Skeletal muscle cell (primary cell): ENCODE measurements at regions not wholly inside any gene's neighbourhood (a gene's known extent, or its start where the extent isn't known, plus 50 kb on each side); places are given as distances from the start of the nearest gene placed in this dataset.

ENCODE experiments used
- DNase-seq: peaks from one replicate; pipeline ENCODE4 v3.0.0-alpha.2; 2010; ENCODE audit warnings: low read depth
- H3K4me3 ChIP-seq: 2 replicates; pipeline ENCODE4 v1.5.1; 2011; ENCODE audit warnings: low read depth, mild to moderate bottlenecking, control low read depth, low read length, moderate library complexity

GRCh38 chr18:78619854-78620253, 359.8 kb upstream of the SALL3 start:
- no peak for DNase-seq
- H3K4me3 ChIP-seq: no peak overlapping the region

GRCh38 chr18:78620326-78620725, 359.3 kb upstream of the SALL3 start:
- DNase-seq: no peak
- H3K4me3 ChIP-seq: no peak overlapping the region

GRCh38 chr18:78621141-78621755, 358.4 kb upstream of the SALL3 start:
- DNase-seq: no peak
- no peak overlapping the region for H3K4me3 ChIP-seq

- H3K4me3 ChIP-seq: no peak overlapping the region
- no peak for DNase-seq
These were observed 357.2 kb upstream of the SALL3 start for GRCh38 chr18:78622251-78622906.

- DNase-seq: no peak
- no peak overlapping the region for H3K4me3 ChIP-seq
These were observed 356.6 kb upstream of the SALL3 start for GRCh38 chr18:78622907-78623541.

- no peak overlapping the region for H3K4me3 ChIP-seq
- no peak for DNase-seq
These were observed 354.9 kb upstream of the SALL3 start for GRCh38 chr18:78624646-78625279.

GRCh38 chr18:78625847-78626246, 353.8 kb upstream of the SALL3 start:
- no peak overlapping the region for H3K4me3 ChIP-seq
- DNase-seq: no peak

- no peak overlapping the region for H3K4me3 ChIP-seq
- DNase-seq: no peak
These were observed 351.9 kb upstream of the SALL3 start for GRCh38 chr18:78627551-78628346.

- H3K4me3 ChIP-seq: no peak overlapping the region
- no peak for DNase-seq
These were observed 350.2 kb upstream of the SALL3 start for GRCh38 chr18:78629426-78629825.

GRCh38 chr18:78630356-78630755, 349.3 kb upstream of the SALL3 start:
- no peak for DNase-seq
- no peak overlapping the region for H3K4me3 ChIP-seq

GRCh38 chr18:78630981-78631510, 348.6 kb upstream of the SALL3 start:
- no peak for DNase-seq
- no peak overlapping the region for H3K4me3 ChIP-seq

- no peak for DNase-seq
- no peak overlapping the region for H3K4me3 ChIP-seq
These were observed 347.5 kb upstream of the SALL3 start for GRCh38 chr18:78632111-78632541.

GRCh38 chr18:78634061-78634696, 345.4 kb upstream of the SALL3 start:
- H3K4me3 ChIP-seq: no peak overlapping the region
- DNase-seq: no peak

GRCh38 chr18:78635093-78635800, 344.4 kb upstream of the SALL3 start:
- DNase-seq: no peak

GRCh38 chr18:78636260-78636659, 343.4 kb upstream of the SALL3 start:
- DNase-seq: no peak

More at GRCh38 chr18:78635093-78635800, 344.4 kb upstream of the SALL3 start:
- no peak overlapping the region for H3K4me3 ChIP-seq

GRCh38 chr18:78637442-78638402, 341.9 kb upstream of the SALL3 start:
- DNase-seq: no peak
- no peak overlapping the region for H3K4me3 ChIP-seq

More at GRCh38 chr18:78636260-78636659, 343.4 kb upstream of the SALL3 start:
- no peak overlapping the region for H3K4me3 ChIP-seq
